ENCODE measurements at regions not wholly inside any gene's neighbourhood (a gene's known extent, or its start where the extent isn't known, plus 50 kb on each side); places are given as distances from the start of the nearest gene placed in this dataset.

DNA sequence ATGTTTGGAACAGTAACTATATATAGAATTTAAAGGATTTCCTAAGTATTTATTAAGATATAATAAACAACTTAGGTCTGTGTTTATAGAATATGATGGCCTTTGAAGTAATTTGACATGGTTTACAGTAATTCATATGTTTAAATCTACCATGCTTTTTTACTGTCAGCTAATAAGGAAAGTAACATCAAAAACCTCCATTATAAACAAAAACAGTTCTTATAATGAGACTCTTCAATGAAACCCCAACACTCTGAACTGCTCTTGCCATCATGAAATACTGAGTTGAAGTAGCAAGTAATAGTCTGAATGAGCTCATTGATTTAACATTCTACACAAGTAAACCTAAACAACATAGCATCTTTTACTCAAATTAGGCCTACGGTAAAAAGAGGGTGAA lies 1236.5 kb downstream of the FSTL5 start:
- no peak overlapping the region for H3K4me3 ChIP-seq (replicated peaks in 1 of 4; ENCODE audit: control extremely low read depth in 1 of 4, insufficient read depth in 1 of 4, low read depth in 3 of 4, low read length in 4 of 4)
- no peak overlapping the region for H3K27ac ChIP-seq (ENCODE audit: insufficient read depth, low read length)
- H3K79me2 ChIP-seq (ENCODE audit: control insufficient read depth, insufficient read depth, low read length) = no peaks in the 10 kb centered on the region
- no peak overlapping the region for H3K4me2 ChIP-seq (ENCODE audit: extremely low read depth, insufficient read depth, low read length)
- no peaks in the 10 kb centered on the region for H4K20me1 ChIP-seq (ENCODE audit: control insufficient read depth, extremely low read depth, insufficient read depth, low read length)
- H3K9ac ChIP-seq (ENCODE audit: insufficient read depth, low read length) = no peak overlapping the region
- DNase-seq (ENCODE audit: low read depth in 2 of 2) = no peak
- H3K27me3 ChIP-seq (ENCODE audit: control insufficient read depth, insufficient read depth, low read length) = no peaks in the 10 kb centered on the region
- H2AFZ ChIP-seq (ENCODE audit: low read length) = no peak overlapping the region
- no peaks in the 10 kb centered on the region for H3K9me3 ChIP-seq (ENCODE audit: control insufficient read depth, insufficient read depth, low read depth, low read length)
- TF ChIP-seq, protein P1, sequence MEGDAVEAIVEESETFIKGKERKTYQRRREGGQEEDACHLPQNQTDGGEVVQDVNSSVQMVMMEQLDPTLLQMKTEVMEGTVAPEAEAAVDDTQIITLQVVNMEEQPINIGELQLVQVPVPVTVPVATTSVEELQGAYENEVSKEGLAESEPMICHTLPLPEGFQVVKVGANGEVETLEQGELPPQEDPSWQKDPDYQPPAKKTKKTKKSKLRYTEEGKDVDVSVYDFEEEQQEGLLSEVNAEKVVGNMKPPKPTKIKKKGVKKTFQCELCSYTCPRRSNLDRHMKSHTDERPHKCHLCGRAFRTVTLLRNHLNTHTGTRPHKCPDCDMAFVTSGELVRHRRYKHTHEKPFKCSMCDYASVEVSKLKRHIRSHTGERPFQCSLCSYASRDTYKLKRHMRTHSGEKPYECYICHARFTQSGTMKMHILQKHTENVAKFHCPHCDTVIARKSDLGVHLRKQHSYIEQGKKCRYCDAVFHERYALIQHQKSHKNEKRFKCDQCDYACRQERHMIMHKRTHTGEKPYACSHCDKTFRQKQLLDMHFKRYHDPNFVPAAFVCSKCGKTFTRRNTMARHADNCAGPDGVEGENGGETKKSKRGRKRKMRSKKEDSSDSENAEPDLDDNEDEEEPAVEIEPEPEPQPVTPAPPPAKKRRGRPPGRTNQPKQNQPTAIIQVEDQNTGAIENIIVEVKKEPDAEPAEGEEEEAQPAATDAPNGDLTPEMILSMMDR (conservative IDR thresholded peaks at IDR 0.05 in 1 of 2, IDR thresholded peaks at IDR 0.05 in 1 of 2; ENCODE audit: low read depth in 1 of 2, low read length in 2 of 2) = no peak
- no peak for TF ChIP-seq EZH2 (IDR thresholded peaks at IDR 0.05; ENCODE audit: low read length, missing control alignments)
- H3K4me1 ChIP-seq (ENCODE audit: control insufficient read depth, extremely low read depth, insufficient read depth, low read length) = no peaks in the 10 kb centered on the region
- H3K36me3 ChIP-seq (ENCODE audit: control insufficient read depth, insufficient read depth, low read length) = no peaks in the 10 kb centered on the region

DNA sequence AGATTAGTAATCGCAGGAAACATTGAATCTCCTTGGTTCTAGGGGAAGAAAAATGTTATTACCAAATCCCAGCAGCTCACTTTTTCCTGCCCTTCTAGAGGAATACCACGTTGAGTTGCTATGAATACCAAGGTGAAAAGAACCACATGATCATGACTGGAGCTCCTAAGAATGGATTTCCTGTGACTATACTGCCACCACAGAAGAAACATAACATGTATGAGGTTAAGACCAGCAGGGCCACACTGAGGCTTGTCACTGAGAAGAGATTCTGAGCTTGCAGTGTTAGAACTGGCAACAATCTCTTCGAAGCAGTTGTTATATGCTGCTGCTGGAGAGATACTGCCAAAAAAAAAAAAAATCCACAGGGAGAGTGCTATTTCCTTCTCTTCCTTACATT lies 1235.3 kb downstream of the FSTL5 start:
- no peaks in the 10 kb centered on the region for H4K20me1 ChIP-seq (ENCODE audit: control insufficient read depth, extremely low read depth, insufficient read depth, low read length)
- H3K4me1 ChIP-seq (ENCODE audit: control insufficient read depth, extremely low read depth, insufficient read depth, low read length) = no peaks in the 10 kb centered on the region
- DNase-seq (ENCODE audit: low read depth in 2 of 2) = no peak
- no peak overlapping the region for H3K27ac ChIP-seq (ENCODE audit: insufficient read depth, low read length)
- no peak overlapping the region for H2AFZ ChIP-seq (ENCODE audit: low read length)
- no peaks in the 10 kb centered on the region for H3K36me3 ChIP-seq (ENCODE audit: control insufficient read depth, insufficient read depth, low read length)
- no peaks in the 10 kb centered on the region for H3K27me3 ChIP-seq (ENCODE audit: control insufficient read depth, insufficient read depth, low read length)
- H3K4me2 ChIP-seq (ENCODE audit: extremely low read depth, insufficient read depth, low read length) = no peak overlapping the region
- no peak for TF ChIP-seq EZH2 (IDR thresholded peaks at IDR 0.05; ENCODE audit: low read length, missing control alignments)
- TF ChIP-seq, protein P1 (conservative IDR thresholded peaks at IDR 0.05 in 1 of 2, IDR thresholded peaks at IDR 0.05 in 1 of 2; ENCODE audit: low read depth in 1 of 2, low read length in 2 of 2) = no peak
- H3K9ac ChIP-seq (ENCODE audit: insufficient read depth, low read length) = no peak overlapping the region
- H3K79me2 ChIP-seq (ENCODE audit: control insufficient read depth, insufficient read depth, low read length) = no peaks in the 10 kb centered on the region
- no peak overlapping the region for H3K4me3 ChIP-seq (replicated peaks in 1 of 4; ENCODE audit: control extremely low read depth in 1 of 4, insufficient read depth in 1 of 4, low read depth in 3 of 4, low read length in 4 of 4)
- no peaks in the 10 kb centered on the region for H3K9me3 ChIP-seq (ENCODE audit: control insufficient read depth, insufficient read depth, low read depth, low read length)

DNA sequence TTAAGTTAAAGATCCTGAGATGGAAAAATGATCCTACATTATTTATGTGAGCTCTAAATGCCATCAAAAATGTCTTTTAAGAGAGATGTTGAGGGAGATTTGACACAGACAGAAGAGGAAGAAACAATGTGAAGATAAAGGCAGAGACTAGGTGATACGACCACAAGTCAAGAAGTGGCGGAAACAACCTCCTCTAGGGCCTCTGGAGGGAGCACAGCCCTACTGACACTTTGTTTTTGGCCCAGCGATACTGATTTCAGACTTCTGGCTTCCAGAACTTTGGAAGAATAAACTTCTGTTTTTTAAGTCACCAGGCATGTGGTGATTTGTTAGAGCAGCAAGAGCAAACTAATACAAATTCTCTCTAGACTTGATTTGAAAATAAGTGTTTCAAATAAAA lies 1216.1 kb downstream of the FSTL5 start:
- TF ChIP-seq EZH2 (IDR thresholded peaks at IDR 0.05; ENCODE audit: low read length, missing control alignments) = no peak
- TF ChIP-seq, protein P1 (conservative IDR thresholded peaks at IDR 0.05 in 1 of 2, IDR thresholded peaks at IDR 0.05 in 1 of 2; ENCODE audit: low read depth in 1 of 2, low read length in 2 of 2) = no peak
- no peak overlapping the region for H2AFZ ChIP-seq (ENCODE audit: low read length)
- H3K9me3 ChIP-seq (ENCODE audit: control insufficient read depth, insufficient read depth, low read depth, low read length) = no peaks in the 10 kb centered on the region
- H3K27me3 ChIP-seq (ENCODE audit: control insufficient read depth, insufficient read depth, low read length) = no peaks in the 10 kb centered on the region
- no peak overlapping the region for H3K9ac ChIP-seq (ENCODE audit: insufficient read depth, low read length)
- DNase-seq (ENCODE audit: low read depth in 2 of 2) = no peak
- H3K36me3 ChIP-seq (ENCODE audit: control insufficient read depth, insufficient read depth, low read length) = no peaks in the 10 kb centered on the region
- H3K4me3 ChIP-seq (replicated peaks in 1 of 4; ENCODE audit: control extremely low read depth in 1 of 4, insufficient read depth in 1 of 4, low read depth in 3 of 4, low read length in 4 of 4) = no peak overlapping the region
- no peaks in the 10 kb centered on the region for H3K4me1 ChIP-seq (ENCODE audit: control insufficient read depth, extremely low read depth, insufficient read depth, low read length)
- no peaks in the 10 kb centered on the region for H4K20me1 ChIP-seq (ENCODE audit: control insufficient read depth, extremely low read depth, insufficient read depth, low read length)
- no peak overlapping the region for H3K4me2 ChIP-seq (ENCODE audit: extremely low read depth, insufficient read depth, low read length)
- no peaks in the 10 kb centered on the region for H3K79me2 ChIP-seq (ENCODE audit: control insufficient read depth, insufficient read depth, low read length)
- no peak overlapping the region for H3K27ac ChIP-seq (ENCODE audit: insufficient read depth, low read length)

Data from fibroblast of lung (primary cell).